HG03460 (cell line): ENCODE measurements at regions not wholly inside any gene's neighbourhood (a gene's known extent, or its start where the extent isn't known, plus 50 kb on each side); places are given as distances from the start of the nearest gene placed in this dataset.
"Not testable (repeated sequence)": the region's sequence is repeated elsewhere in the genome, so short reads cannot be mapped to it uniquely, and the experiment has no call there.

Experiments used
- ATAC-seq: cut with Tn5 transposase; IDR thresholded peaks from one replicate; pipeline ENCODE4 v1.9.1; 2021; ENCODE audit not compliant: unreplicated experiment

- ATAC-seq, result peak; percentile 100
These were observed 631.8 kb upstream of the RAB6C start for GRCh38 chr2:129347486-129348217.

GRCh38 chr2:129354631-129355030, 624.8 kb upstream of the RAB6C start:
- no peak for ATAC-seq

- ATAC-seq, result no peak
These were observed 617.8 kb upstream of the RAB6C start for GRCh38 chr2:129361688-129362087.

GRCh38 chr2:129366263-129366662, 613.2 kb upstream of the RAB6C start:
- ATAC-seq, result no peak

- no peak for ATAC-seq
These were observed 612.4 kb upstream of the RAB6C start for GRCh38 chr2:129367107-129367506.

GRCh38 chr2:129369437-129369836, 610.0 kb upstream of the RAB6C start:
- ATAC-seq, result peak; percentile 58

- no peak for ATAC-seq
These were observed 605.0 kb upstream of the RAB6C start for GRCh38 chr2:129374452-129374851.

- no peak for ATAC-seq
These were observed 603.6 kb upstream of the RAB6C start for GRCh38 chr2:129375632-129376425.

GRCh38 chr2:129376426-129377077, 602.9 kb upstream of the RAB6C start:
- no peak for ATAC-seq

- ATAC-seq, result no peak
These were observed 602.4 kb upstream of the RAB6C start for GRCh38 chr2:129377078-129377469.

- ATAC-seq, result no peak
These were observed 601.3 kb upstream of the RAB6C start for GRCh38 chr2:129378186-129378585.

GRCh38 chr2:129379411-129379810, 600.1 kb upstream of the RAB6C start:
- peak; percentile 50 for ATAC-seq

GRCh38 chr2:129381789-129382188, 597.7 kb upstream of the RAB6C start:
- no peak for ATAC-seq

GRCh38 chr2:129388870-129389269, 590.6 kb upstream of the RAB6C start:
- ATAC-seq, result no peak

GRCh38 chr2:129393816-129394215, 585.6 kb upstream of the RAB6C start:
- no peak for ATAC-seq

GRCh38 chr2:129396980-129397599, 582.4 kb upstream of the RAB6C start:
- ATAC-seq, result no peak

- no peak for ATAC-seq
These were observed 578.6 kb upstream of the RAB6C start for GRCh38 chr2:129400826-129401225.

- no peak for ATAC-seq
These were observed 577.4 kb upstream of the RAB6C start for GRCh38 chr2:129402076-129402475.

- no peak for ATAC-seq
These were observed 575.3 kb upstream of the RAB6C start for GRCh38 chr2:129404000-129404685.

GRCh38 chr2:129408570-129408969, 570.9 kb upstream of the RAB6C start:
- no peak for ATAC-seq

- ATAC-seq, result not testable (repeated sequence)
These were observed 562.4 kb upstream of the RAB6C start for GRCh38 chr2:129417041-129417440.
